Esophagus squamous epithelium (tissue), 5 donors: ENCODE measurements at regions not wholly inside any gene's neighbourhood (a gene's known extent, or its start where the extent isn't known, plus 50 kb on each side); places are given as distances from the start of the nearest gene placed in this dataset.

Source experiments
- DNase-seq: peaks from one replicate; lab custom pipeline; 2025; lab: John Stamatoyannopoulos, UW
- H3K27ac ChIP-seq, 4 donors: fragments of 200-600 bp; sonication (generic); one replicate each; pipeline ENCODE4 v1.5.1; 2016 to 2019; ENCODE audit warnings: mild to moderate bottlenecking in 1 of 4
- H3K27me3 ChIP-seq, 4 donors: fragments of 200-600 bp; sonication (generic); 1 replicate in 3 of 4; 2 replicates in 1 of 4; pipeline versions ENCODE4 v1.5.1 to v1.6.0; 2017 to 2021; ENCODE audit warnings: antibody characterized with exemption in 1 of 4
- H3K36me3 ChIP-seq, 3 donors: fragments of 200-600 bp; sonication (generic); one replicate each; pipeline ENCODE4 v1.5.1; 2016 to 2019
- H3K4me1 ChIP-seq, 3 donors: fragments of 200-600 bp; sonication (generic); one replicate each; pipeline ENCODE4 v1.5.1; 2017 to 2019
- H3K4me3 ChIP-seq, 4 donors: fragments of 200-600 bp; sonication (generic); 1 replicate in 3 of 4; 2 replicates in 1 of 4; pipeline ENCODE4 v1.5.1; 2016 to 2019; ENCODE audit warnings: mild to moderate bottlenecking in 2 of 4, moderate library complexity in 1 of 4
- H3K9me3 ChIP-seq, 3 donors: fragments of 200-600 bp; sonication (generic); one replicate each; pipeline ENCODE4 v1.5.1; 2016 to 2019
- CTCF ChIP-seq, 6 experiments: fragments of 450-650 bp in 4 of 6; fragments of 200-600 bp in 2 of 6; sonication (generic) in 2 of 6; IDR thresholded peaks; one replicate each; pipeline ENCODE4 v1.5.1; 2016 to 2019; ENCODE audit warnings: antibody characterized with exemption in 6 of 6, mild to moderate bottlenecking in 4 of 6, moderate library complexity in 4 of 6
- POLR2A ChIP-seq, 4 donors: fragments of 450-650 bp; IDR thresholded peaks; one replicate each; pipeline ENCODE4 v1.6.1; 2017; ENCODE audit warnings: antibody characterized with exemption in 4 of 4, mild to moderate bottlenecking in 4 of 4, moderate library complexity in 3 of 4
- WGBS, 2 donors: methylation state at CpG; one replicate each; pipeline ENCODE4 v1.1.5; 2018; 5-methylcytosine and 5-hydroxymethylcytosine counted together
- intact Hi-C: fragments of 100-400 bp; cut with DNase I; formaldehyde crosslinking; loops from one replicate; pipeline ENCODE4 v1.15.0; 2022
- donor health status: DM: yes; HTN: yes; CAD: no.

GRCh38 chr12:43294916-43295315, 257.1 kb downstream of the ADAMTS20 start:
- no peaks in the 10 kb centered on the region for H3K27me3 ChIP-seq
- no peak for DNase-seq
- intact Hi-C loops, result no loop called here
- no peak overlapping the region for H3K27ac ChIP-seq
- 83 to 85% methylated on average over 2 of the region's 2 CpGs for WGBS, 2 donors
- TF ChIP-seq POLR2A (IDR thresholded peaks at IDR 0.05) (no peak), CTCF (IDR thresholded peaks at IDR 0.05) (no peak)
- no peaks in the 10 kb centered on the region for H3K36me3 ChIP-seq
- no peaks in the 10 kb centered on the region for H3K9me3 ChIP-seq
- H3K4me3 ChIP-seq, result no peak overlapping the region
- no peaks in the 10 kb centered on the region for H3K4me1 ChIP-seq

GRCh38 chr12:43294147-43294546, 257.9 kb downstream of the ADAMTS20 start:
- H3K9me3 ChIP-seq, result no peaks in the 10 kb centered on the region
- TF ChIP-seq CTCF (IDR thresholded peaks at IDR 0.05) (no peak), POLR2A (IDR thresholded peaks at IDR 0.05) (no peak)
- 80 to 86% methylated on average over 4 of the region's 4 CpGs for WGBS, 2 donors
- intact Hi-C loops, result no loop called here
- H3K27ac ChIP-seq, result no peak overlapping the region
- H3K4me1 ChIP-seq, result peaks cover 0 to 6% (median 0%) of the 10 kb centered on the region in 3 donors
- no peaks in the 10 kb centered on the region for H3K27me3 ChIP-seq
- DNase-seq, result no peak
- H3K4me3 ChIP-seq, result no peak overlapping the region
- no peaks in the 10 kb centered on the region for H3K36me3 ChIP-seq

- no peak overlapping the region for H3K27ac ChIP-seq
Measured at GRCh38 chr12:43293396-43293795, 258.6 kb downstream of the ADAMTS20 start.

GRCh38 chr12:43292699-43293098, 259.3 kb downstream of the ADAMTS20 start:
- 39 to 66% methylated on average over 2 of the region's 2 CpGs for WGBS, 2 donors

More at GRCh38 chr12:43293396-43293795, 258.6 kb downstream of the ADAMTS20 start:
- Histone ChIP-seq H3K4me1 (peaks cover 0 to 10% (median 0%) of the 10 kb centered on the region in 3 donors), H3K4me3 (no peak overlapping the region), H3K36me3 (no peaks in the 10 kb centered on the region), H3K9me3 (no peaks in the 10 kb centered on the region), H3K27me3 (no peaks in the 10 kb centered on the region)
- TF ChIP-seq POLR2A (IDR thresholded peaks at IDR 0.05) (no peak), CTCF (IDR thresholded peaks at IDR 0.05) (no peak)
- 53 to 68% methylated on average over 3 of the region's 3 CpGs for WGBS, 2 donors
- intact Hi-C loops, result no loop called here
- DNase-seq, result no peak

GRCh38 chr12:43291516-43291915, 260.5 kb downstream of the ADAMTS20 start:
- 76 to 78% methylated on average over 3 of the region's 3 CpGs for WGBS, 2 donors
- Histone ChIP-seq H3K27ac (no peak overlapping the region), H3K9me3 (no peaks in the 10 kb centered on the region), H3K4me3 (no peak overlapping the region), H3K4me1 (peaks cover 0 to 10% (median 0%) of the 10 kb centered on the region in 3 donors), H3K27me3 (no peaks in the 10 kb centered on the region), H3K36me3 (no peaks in the 10 kb centered on the region)
- no peak for DNase-seq
- intact Hi-C loops, result no loop called here
- no peak for TF ChIP-seq CTCF (IDR thresholded peaks at IDR 0.05)
- no peak for TF ChIP-seq POLR2A (IDR thresholded peaks at IDR 0.05)

More at GRCh38 chr12:43292699-43293098, 259.3 kb downstream of the ADAMTS20 start:
- no peak for TF ChIP-seq POLR2A (IDR thresholded peaks at IDR 0.05)
- TF ChIP-seq CTCF (IDR thresholded peaks at IDR 0.05), result no peak
- no peak for DNase-seq
- Histone ChIP-seq H3K27me3 (no peaks in the 10 kb centered on the region), H3K4me3 (no peak overlapping the region), H3K36me3 (no peaks in the 10 kb centered on the region), H3K9me3 (no peaks in the 10 kb centered on the region), H3K4me1 (peaks cover 0 to 10% (median 0%) of the 10 kb centered on the region in 3 donors), H3K27ac (no peak overlapping the region)
- intact Hi-C loops, result no loop called here
